ENCODE measurements at regions not wholly inside any gene's neighbourhood (a gene's known extent, or its start where the extent isn't known, plus 50 kb on each side); places are given as distances from the start of the nearest gene placed in this dataset.

GRCh38 chr9:88880199-88880598 is 111.1 kb upstream of the S1PR3 start:
- TF ChIP-seq CTCF (IDR thresholded peaks at IDR 0.05) (no peak), EP300 (IDR thresholded peaks at IDR 0.05) (no peak)

Data from gastroesophageal sphincter (tissue), 3 donors.